ENCODE measurements at regions not wholly inside any gene's neighbourhood (a gene's known extent, or its start where the extent isn't known, plus 50 kb on each side); places are given as distances from the start of the nearest gene placed in this dataset.

DNA sequence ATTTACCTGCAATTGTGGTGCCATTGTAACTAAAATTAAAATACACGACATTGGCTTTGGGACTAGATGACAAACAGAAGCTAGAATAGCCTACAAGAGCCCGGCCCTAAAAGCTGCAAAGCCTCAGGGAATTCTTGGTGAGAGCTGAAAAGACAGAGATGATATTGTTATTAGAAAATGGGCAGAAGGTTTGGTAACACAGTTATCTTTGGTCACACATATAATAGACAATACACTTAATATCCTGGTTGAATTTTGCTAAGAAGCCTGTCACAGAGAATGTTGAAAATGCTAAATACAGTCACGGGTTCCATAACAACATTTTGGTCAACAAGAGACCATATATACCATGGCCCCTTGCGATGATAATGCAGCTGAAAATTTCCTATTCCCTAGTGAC lies 157.3 kb upstream of the CDH19 start:
- TF ChIP-seq, protein P1, sequence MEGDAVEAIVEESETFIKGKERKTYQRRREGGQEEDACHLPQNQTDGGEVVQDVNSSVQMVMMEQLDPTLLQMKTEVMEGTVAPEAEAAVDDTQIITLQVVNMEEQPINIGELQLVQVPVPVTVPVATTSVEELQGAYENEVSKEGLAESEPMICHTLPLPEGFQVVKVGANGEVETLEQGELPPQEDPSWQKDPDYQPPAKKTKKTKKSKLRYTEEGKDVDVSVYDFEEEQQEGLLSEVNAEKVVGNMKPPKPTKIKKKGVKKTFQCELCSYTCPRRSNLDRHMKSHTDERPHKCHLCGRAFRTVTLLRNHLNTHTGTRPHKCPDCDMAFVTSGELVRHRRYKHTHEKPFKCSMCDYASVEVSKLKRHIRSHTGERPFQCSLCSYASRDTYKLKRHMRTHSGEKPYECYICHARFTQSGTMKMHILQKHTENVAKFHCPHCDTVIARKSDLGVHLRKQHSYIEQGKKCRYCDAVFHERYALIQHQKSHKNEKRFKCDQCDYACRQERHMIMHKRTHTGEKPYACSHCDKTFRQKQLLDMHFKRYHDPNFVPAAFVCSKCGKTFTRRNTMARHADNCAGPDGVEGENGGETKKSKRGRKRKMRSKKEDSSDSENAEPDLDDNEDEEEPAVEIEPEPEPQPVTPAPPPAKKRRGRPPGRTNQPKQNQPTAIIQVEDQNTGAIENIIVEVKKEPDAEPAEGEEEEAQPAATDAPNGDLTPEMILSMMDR (IDR thresholded peaks at IDR 0.05; ENCODE audit: insufficient read depth, low read length, poor library complexity, severe bottlenecking) = no peak
- no peak for TF ChIP-seq EZH2phosphoT487 (conservative IDR thresholded peaks at IDR 0.05; ENCODE audit: low read length)

Data from SU-DHL-6 (cell line).